Loucy (cell line): ENCODE measurements at regions not wholly inside any gene's neighbourhood (a gene's known extent, or its start where the extent isn't known, plus 50 kb on each side); places are given as distances from the start of the nearest gene placed in this dataset.

Experiments
- H2AFZ ChIP-seq: fragments of 200-600 bp; sonication (generic); 2 replicates; pipeline ENCODE4 v1.6.0; 2016; ENCODE audit warnings: antibody characterized with exemption, mild to moderate bottlenecking, low read length, moderate library complexity
- H3F3A ChIP-seq: fragments of 200-600 bp; 2 replicates; pipeline ENCODE4 v1.6.0; 2016; ENCODE audit warnings: antibody characterized with exemption, low read depth, mild to moderate bottlenecking
- H3K27me3 ChIP-seq: fragments of 200-600 bp; sonication (generic); 2 replicates; pipeline ENCODE4 v1.6.1; 2014; ENCODE audit warnings: low read length, mild to moderate bottlenecking; ENCODE audit not compliant: insufficient read depth, poor library complexity, severe bottlenecking
- H3K36me3 ChIP-seq: fragments of 200-600 bp; sonication (generic); 2 replicates; pipeline ENCODE4 v1.6.1; 2016; ENCODE audit warnings: low read length; ENCODE audit not compliant: insufficient read depth
- H3K4me1 ChIP-seq: fragments of 200-600 bp; sonication (generic); 2 replicates; pipeline ENCODE4 v1.5.1; 2014; ENCODE audit warnings: low read length, mild to moderate bottlenecking; ENCODE audit not compliant: insufficient read depth, poor library complexity, severe bottlenecking
- H3K4me2 ChIP-seq: fragments of 200-600 bp; sonication (generic); 2 replicates; pipeline ENCODE4 v1.6.0; 2014; ENCODE audit warnings: antibody characterized with exemption, low read length, low read depth, mild to moderate bottlenecking; ENCODE audit not compliant: poor library complexity, severe bottlenecking
- H3K4me3 ChIP-seq: fragments of 200-600 bp; sonication (generic); 2 replicates; pipeline ENCODE4 v1.5.1; 2014; ENCODE audit warnings: low read length, mild to moderate bottlenecking, mixed read lengths; ENCODE audit not compliant: poor library complexity, severe bottlenecking
- H3K79me2 ChIP-seq: fragments of 200-600 bp; sonication (generic); 2 replicates; pipeline ENCODE4 v1.6.1; 2014; ENCODE audit warnings: low read length; ENCODE audit not compliant: insufficient read depth
- H3K9ac ChIP-seq: fragments of 200-600 bp; sonication (generic); 2 replicates; pipeline ENCODE4 v1.6.0; 2014; ENCODE audit warnings: mild to moderate bottlenecking, low read depth, low read length, moderate library complexity; ENCODE audit not compliant: poor library complexity, severe bottlenecking
- H3K9me2 ChIP-seq: fragments of 200-600 bp; sonication (generic); replicated peaks from 2 replicates; pipeline ENCODE4 v1.6.1; 2016; ENCODE audit warnings: low read depth, low read length, mixed read lengths
- H3K9me3 ChIP-seq: fragments of 200-600 bp; sonication (generic); 2 replicates; pipeline ENCODE4 v1.6.1; 2014; ENCODE audit warnings: mild to moderate bottlenecking, antibody characterized with exemption, low read length, low read depth; ENCODE audit not compliant: insufficient read depth
- H4K20me1 ChIP-seq: fragments of 200-600 bp; sonication (generic); 2 replicates; pipeline ENCODE4 v1.6.0; 2014; ENCODE audit warnings: antibody characterized with exemption, low read length, mild to moderate bottlenecking; ENCODE audit not compliant: insufficient read depth, poor library complexity, severe bottlenecking
- CTCF ChIP-seq: fragments of 200-600 bp; sonication (generic); conservative IDR thresholded peaks from 2 replicates; pipeline ENCODE4 v1.5.1; 2014; ENCODE audit warnings: mild to moderate bottlenecking, antibody characterized with exemption, low read length
- EZH2phosphoT487 ChIP-seq: fragments of 200-600 bp; IDR thresholded peaks from 2 replicates; pipeline ENCODE4 v1.6.1; 2018; ENCODE audit warnings: antibody characterized with exemption, mild to moderate bottlenecking, moderate library complexity, borderline replicate concordance

- no peak overlapping the region for H3K9ac ChIP-seq
- H3K9me3 ChIP-seq: no peaks in the 10 kb centered on the region
- no peaks in the 10 kb centered on the region for H3F3A ChIP-seq
- no peak overlapping the region for H3K4me2 ChIP-seq
- H3K36me3 ChIP-seq: no peaks in the 10 kb centered on the region
- no peaks in the 10 kb centered on the region for H4K20me1 ChIP-seq
- no peak overlapping the region for H2AFZ ChIP-seq
- H3K79me2 ChIP-seq: no peaks in the 10 kb centered on the region
- no peaks in the 10 kb centered on the region for H3K9me2 ChIP-seq
- no peaks in the 10 kb centered on the region for H3K4me1 ChIP-seq
- TF ChIP-seq EZH2phosphoT487 (no peak), CTCF (no peak)
- H3K27me3 ChIP-seq: no peaks in the 10 kb centered on the region
- H3K4me3 ChIP-seq: no peak overlapping the region
These were observed 530.0 kb downstream of the CCDC171 start for GRCh38 chr9:16082796-16083195.

GRCh38 chr9:16085167-16085726 is 532.4 kb downstream of the CCDC171 start:
- Histone ChIP-seq H3K27me3 (no peaks in the 10 kb centered on the region), H3K4me1 (no peaks in the 10 kb centered on the region), H3K36me3 (no peaks in the 10 kb centered on the region), H3K9me2 (no peaks in the 10 kb centered on the region), H3K9ac (no peak overlapping the region), H3K79me2 (no peaks in the 10 kb centered on the region), H2AFZ (no peak overlapping the region), H3K4me2 (no peak overlapping the region), H4K20me1 (no peaks in the 10 kb centered on the region), H3F3A (no peaks in the 10 kb centered on the region), H3K4me3 (no peak overlapping the region), H3K9me3 (no peaks in the 10 kb centered on the region)
- TF ChIP-seq CTCF (no peak), EZH2phosphoT487 (no peak)

- Histone ChIP-seq H4K20me1 (no peaks in the 10 kb centered on the region), H3K4me2 (no peak overlapping the region), H3K9ac (no peak overlapping the region), H3K9me3 (no peaks in the 10 kb centered on the region), H3K9me2 (no peaks in the 10 kb centered on the region), H3K27me3 (no peaks in the 10 kb centered on the region), H3F3A (no peaks in the 10 kb centered on the region), H3K4me1 (peaks cover 7% of the 10 kb centered on the region), H2AFZ (no peak overlapping the region), H3K4me3 (no peak overlapping the region), H3K36me3 (no peaks in the 10 kb centered on the region), H3K79me2 (no peaks in the 10 kb centered on the region)
- TF ChIP-seq EZH2phosphoT487 (no peak), CTCF (no peak)
These were observed 538.2 kb downstream of the CCDC171 start for GRCh38 chr9:16090907-16091629.
